ENCODE measurements at regions not wholly inside any gene's neighbourhood (a gene's known extent, or its start where the extent isn't known, plus 50 kb on each side); places are given as distances from the start of the nearest gene placed in this dataset.

DNA sequence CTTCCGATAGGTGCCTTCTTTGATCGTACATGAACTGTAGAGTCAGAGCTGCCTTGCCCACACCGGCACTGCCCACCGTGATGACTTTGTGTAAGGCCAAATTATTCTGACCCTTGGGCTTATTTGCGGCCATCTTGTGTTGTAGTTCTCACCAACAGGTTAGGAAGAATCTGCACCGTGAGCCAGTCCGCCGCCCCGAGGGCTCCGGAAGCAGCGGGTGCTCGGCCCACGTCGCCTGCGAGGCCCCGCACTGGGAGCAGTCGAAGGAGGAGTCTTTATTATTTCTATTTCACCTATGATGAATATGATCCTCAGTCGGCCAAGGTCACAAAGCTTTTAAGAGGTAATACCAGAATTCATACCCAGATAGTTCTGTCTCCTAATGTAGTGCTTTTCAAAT is 70.6 kb upstream of the SYT1 start:
- H3K36me3 Mint-ChIP-seq (ENCODE audit: insufficient read depth): no peaks in the 10 kb centered on the region
- DNase-seq (ENCODE audit: low spot score, unreplicated experiment): no peak
- no peak overlapping the region for H3K4me3 Mint-ChIP-seq (ENCODE audit: low read depth)
- no peaks in the 10 kb centered on the region for H3K27me3 Mint-ChIP-seq
- no peak overlapping the region for H3K27ac Mint-ChIP-seq
- H3K4me1 Mint-ChIP-seq (ENCODE audit: low read depth): no peaks in the 10 kb centered on the region
- H3K9me3 Mint-ChIP-seq (ENCODE audit: low read depth): peaks cover 9% of the 10 kb centered on the region
- TF ChIP-seq, protein P1, sequence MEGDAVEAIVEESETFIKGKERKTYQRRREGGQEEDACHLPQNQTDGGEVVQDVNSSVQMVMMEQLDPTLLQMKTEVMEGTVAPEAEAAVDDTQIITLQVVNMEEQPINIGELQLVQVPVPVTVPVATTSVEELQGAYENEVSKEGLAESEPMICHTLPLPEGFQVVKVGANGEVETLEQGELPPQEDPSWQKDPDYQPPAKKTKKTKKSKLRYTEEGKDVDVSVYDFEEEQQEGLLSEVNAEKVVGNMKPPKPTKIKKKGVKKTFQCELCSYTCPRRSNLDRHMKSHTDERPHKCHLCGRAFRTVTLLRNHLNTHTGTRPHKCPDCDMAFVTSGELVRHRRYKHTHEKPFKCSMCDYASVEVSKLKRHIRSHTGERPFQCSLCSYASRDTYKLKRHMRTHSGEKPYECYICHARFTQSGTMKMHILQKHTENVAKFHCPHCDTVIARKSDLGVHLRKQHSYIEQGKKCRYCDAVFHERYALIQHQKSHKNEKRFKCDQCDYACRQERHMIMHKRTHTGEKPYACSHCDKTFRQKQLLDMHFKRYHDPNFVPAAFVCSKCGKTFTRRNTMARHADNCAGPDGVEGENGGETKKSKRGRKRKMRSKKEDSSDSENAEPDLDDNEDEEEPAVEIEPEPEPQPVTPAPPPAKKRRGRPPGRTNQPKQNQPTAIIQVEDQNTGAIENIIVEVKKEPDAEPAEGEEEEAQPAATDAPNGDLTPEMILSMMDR (IDR thresholded peaks at IDR 0.05; ENCODE audit: unreplicated experiment): no peak

DNA sequence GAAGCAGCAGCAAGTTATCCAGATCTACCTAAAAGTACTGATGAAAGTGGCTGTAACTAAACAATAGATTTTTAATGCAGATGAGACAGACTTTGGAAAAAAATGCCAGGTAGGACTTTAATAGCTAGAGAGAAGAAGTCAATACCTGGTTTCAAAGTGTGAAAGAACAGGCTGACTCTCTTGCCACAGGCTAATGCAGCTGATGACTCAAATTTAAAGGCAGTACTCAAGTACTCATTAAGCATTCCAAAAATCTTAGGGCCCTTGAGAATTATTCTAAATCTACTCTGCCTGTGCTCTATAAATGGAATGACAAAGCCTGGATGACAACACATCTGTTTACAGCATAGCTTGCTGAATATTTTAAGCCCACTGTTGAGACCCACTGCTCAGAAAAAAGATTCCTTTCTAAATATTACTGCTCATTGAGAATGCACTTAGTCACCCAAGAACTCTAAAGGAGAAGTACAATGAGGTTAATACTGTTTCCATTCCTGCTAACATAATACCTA is 68.6 kb upstream of the SYT1 start:
- no peaks in the 10 kb centered on the region for H3K36me3 Mint-ChIP-seq (ENCODE audit: insufficient read depth)
- H3K27ac Mint-ChIP-seq: no peak overlapping the region
- H3K9me3 Mint-ChIP-seq (ENCODE audit: low read depth): peaks cover 9% of the 10 kb centered on the region
- no peak overlapping the region for H3K4me3 Mint-ChIP-seq (ENCODE audit: low read depth)
- no peaks in the 10 kb centered on the region for H3K4me1 Mint-ChIP-seq (ENCODE audit: low read depth)
- no peak for DNase-seq (ENCODE audit: low spot score, unreplicated experiment)
- H3K27me3 Mint-ChIP-seq: no peaks in the 10 kb centered on the region
- TF ChIP-seq, protein P1 (IDR thresholded peaks at IDR 0.05; ENCODE audit: unreplicated experiment): no peak

DNA sequence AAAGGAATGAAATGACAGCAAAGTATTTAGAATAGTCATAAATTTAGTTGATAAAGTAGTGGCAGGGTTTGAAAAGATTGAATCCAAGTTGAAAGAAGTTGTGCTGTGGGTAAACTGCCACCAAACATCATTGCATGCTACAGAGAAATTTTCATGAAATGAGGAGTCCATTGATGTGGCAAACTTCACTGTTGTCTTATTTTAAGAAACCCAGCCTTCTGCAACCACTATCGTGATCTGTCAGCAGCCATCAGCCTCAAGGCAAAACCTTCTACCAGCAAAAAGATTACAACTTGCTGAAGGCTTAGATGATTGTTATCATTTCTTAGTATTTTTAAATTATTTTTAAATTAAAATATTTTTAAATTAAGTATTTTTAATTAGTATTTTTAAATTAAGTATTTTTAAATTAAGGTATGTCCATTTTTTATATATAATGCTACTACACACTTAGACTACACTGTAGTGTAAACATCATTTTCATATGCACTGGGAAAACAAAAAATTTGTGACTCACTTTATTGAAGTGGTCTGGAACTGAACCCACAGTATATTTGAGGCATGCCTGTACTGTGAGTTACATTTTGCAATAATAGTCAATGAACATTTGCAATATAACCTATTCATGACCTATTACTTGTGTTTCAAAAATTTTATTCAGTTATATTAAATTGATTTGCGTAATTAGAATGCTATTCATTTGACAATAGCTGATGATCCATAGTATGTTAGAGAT is 67.2 kb upstream of the SYT1 start:
- H3K4me1 Mint-ChIP-seq (ENCODE audit: low read depth): no peaks in the 10 kb centered on the region
- TF ChIP-seq, protein P1 (IDR thresholded peaks at IDR 0.05; ENCODE audit: unreplicated experiment): no peak
- peaks cover 9% of the 10 kb centered on the region for H3K9me3 Mint-ChIP-seq (ENCODE audit: low read depth)
- H3K4me3 Mint-ChIP-seq (ENCODE audit: low read depth): no peak overlapping the region
- no peaks in the 10 kb centered on the region for H3K27me3 Mint-ChIP-seq
- H3K36me3 Mint-ChIP-seq (ENCODE audit: insufficient read depth): no peaks in the 10 kb centered on the region
- no peak overlapping the region for H3K27ac Mint-ChIP-seq
- no peak for DNase-seq (ENCODE audit: low spot score, unreplicated experiment)

DNA sequence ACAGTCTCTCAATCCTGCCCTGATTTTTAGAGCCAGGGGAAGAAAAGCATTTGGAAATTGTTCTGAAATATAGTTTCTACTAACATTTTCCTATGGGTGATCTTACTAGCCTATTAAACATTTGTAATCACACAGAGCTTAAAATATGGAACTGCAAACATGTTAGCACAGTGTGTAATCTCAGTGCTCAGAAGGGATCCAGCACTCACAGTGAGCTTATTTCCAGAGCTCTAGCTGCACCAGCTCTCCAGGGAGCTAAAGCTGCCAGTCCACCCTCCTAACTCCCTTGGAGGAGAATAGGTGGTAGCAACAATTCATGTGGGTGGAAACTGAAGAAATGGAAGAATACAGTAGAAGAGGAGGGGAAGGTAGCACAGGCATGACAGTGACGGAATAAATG is 64.9 kb upstream of the SYT1 start:
- H3K4me3 Mint-ChIP-seq (ENCODE audit: low read depth): no peak overlapping the region
- TF ChIP-seq, protein P1 (IDR thresholded peaks at IDR 0.05; ENCODE audit: unreplicated experiment): no peak
- peaks cover 7% of the 10 kb centered on the region for H3K9me3 Mint-ChIP-seq (ENCODE audit: low read depth)
- no peak overlapping the region for H3K27ac Mint-ChIP-seq
- H3K4me1 Mint-ChIP-seq (ENCODE audit: low read depth): no peaks in the 10 kb centered on the region
- H3K27me3 Mint-ChIP-seq: no peaks in the 10 kb centered on the region
- no peak for DNase-seq (ENCODE audit: low spot score, unreplicated experiment)
- no peaks in the 10 kb centered on the region for H3K36me3 Mint-ChIP-seq (ENCODE audit: insufficient read depth)

DNA sequence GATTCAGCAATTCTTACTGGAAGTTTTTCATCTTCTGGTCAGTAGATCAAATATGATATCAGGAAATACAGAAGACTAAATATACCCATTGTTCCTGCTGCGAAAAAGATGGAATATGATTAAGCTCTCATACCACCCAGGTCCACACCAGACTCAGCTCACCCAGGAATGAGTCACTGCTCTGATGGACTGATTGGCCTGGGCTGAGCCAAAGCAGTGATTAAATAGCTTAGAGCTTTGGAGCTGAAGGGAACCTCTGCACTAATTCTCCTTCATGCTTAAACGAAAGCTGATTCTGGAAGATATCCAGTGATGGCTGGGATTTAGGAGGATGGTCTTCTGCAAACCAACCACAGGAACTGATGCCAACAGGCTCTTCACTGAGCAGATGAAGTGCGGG is 62.0 kb upstream of the SYT1 start:
- Mint-ChIP-seq H3K4me3 (ENCODE audit: low read depth) (no peak overlapping the region), H3K27ac (no peak overlapping the region), H3K27me3 (no peaks in the 10 kb centered on the region), H3K4me1 (ENCODE audit: low read depth) (no peaks in the 10 kb centered on the region), H3K36me3 (ENCODE audit: insufficient read depth) (no peaks in the 10 kb centered on the region), H3K9me3 (ENCODE audit: low read depth) (no peaks in the 10 kb centered on the region)
- DNase-seq (ENCODE audit: low spot score, unreplicated experiment): no peak
- TF ChIP-seq, protein P1 (IDR thresholded peaks at IDR 0.05; ENCODE audit: unreplicated experiment): no peak
